ENCODE measurements at regions not wholly inside any gene's neighbourhood (a gene's known extent, or its start where the extent isn't known, plus 50 kb on each side); places are given as distances from the start of the nearest gene placed in this dataset.

GRCh38 chr5:81808106-81808505 is 57.2 kb upstream of the SSBP2 start:
- no peak for DNase-seq (ENCODE audit: low read depth in 1 of 2, low spot score in 1 of 2)
- H3K4me3 ChIP-seq (replicated peaks; ENCODE audit: insufficient read depth, low read length) = no peak overlapping the region
- no peaks in the 10 kb centered on the region for H3K27me3 ChIP-seq (ENCODE audit: insufficient read depth, poor library complexity, severe bottlenecking)
- no peak for TF ChIP-seq SPI1 (IDR thresholded peaks at IDR 0.05; ENCODE audit: borderline replicate concordance, low read depth)
- no peak for TF ChIP-seq CTCF (IDR thresholded peaks at IDR 0.05; ENCODE audit: insufficient read depth, low read length)
- no peak for TF ChIP-seq GABPA (IDR thresholded peaks at IDR 0.05; ENCODE audit: low read depth)
- no peak for TF ChIP-seq POLR2AphosphoS5 (IDR thresholded peaks at IDR 0.05; ENCODE audit: low read depth)
- no peak for TF ChIP-seq REST (IDR thresholded peaks at IDR 0.05; ENCODE audit: insufficient replicate concordance, low read depth)
- H3K27ac ChIP-seq (replicated peaks) = no peak overlapping the region

GRCh38 chr5:81805086-81805485 is 54.2 kb upstream of the SSBP2 start:
- no peak for DNase-seq (ENCODE audit: low read depth in 1 of 2, low spot score in 1 of 2)
- Histone ChIP-seq H3K27ac (replicated peaks) (no peak overlapping the region), H3K4me3 (replicated peaks; ENCODE audit: insufficient read depth, low read length) (no peak overlapping the region), H3K27me3 (ENCODE audit: insufficient read depth, poor library complexity, severe bottlenecking) (no peaks in the 10 kb centered on the region)
- TF ChIP-seq POLR2AphosphoS5 (IDR thresholded peaks at IDR 0.05; ENCODE audit: low read depth) (no peak), CTCF (IDR thresholded peaks at IDR 0.05; ENCODE audit: insufficient read depth, low read length) (no peak), REST (IDR thresholded peaks at IDR 0.05; ENCODE audit: insufficient replicate concordance, low read depth) (no peak), SPI1 (IDR thresholded peaks at IDR 0.05; ENCODE audit: borderline replicate concordance, low read depth) (no peak), GABPA (IDR thresholded peaks at IDR 0.05; ENCODE audit: low read depth) (no peak)

GRCh38 chr5:81803812-81804211 is 52.9 kb upstream of the SSBP2 start:
- no peak for DNase-seq (ENCODE audit: low read depth in 1 of 2, low spot score in 1 of 2)
- H3K27ac ChIP-seq (replicated peaks) = no peak overlapping the region

More at GRCh38 chr5:81803812-81804211, 52.9 kb upstream of the SSBP2 start:
- TF ChIP-seq REST (IDR thresholded peaks at IDR 0.05; ENCODE audit: insufficient replicate concordance, low read depth) = no peak
- TF ChIP-seq GABPA (IDR thresholded peaks at IDR 0.05; ENCODE audit: low read depth) = no peak
- TF ChIP-seq POLR2AphosphoS5 (IDR thresholded peaks at IDR 0.05; ENCODE audit: low read depth) = no peak
- Histone ChIP-seq H3K4me3 (replicated peaks; ENCODE audit: insufficient read depth, low read length) (no peak overlapping the region), H3K27me3 (ENCODE audit: insufficient read depth, poor library complexity, severe bottlenecking) (no peaks in the 10 kb centered on the region)
